ENCODE measurements at regions not wholly inside any gene's neighbourhood (a gene's known extent, or its start where the extent isn't known, plus 50 kb on each side); places are given as distances from the start of the nearest gene placed in this dataset.

DNA sequence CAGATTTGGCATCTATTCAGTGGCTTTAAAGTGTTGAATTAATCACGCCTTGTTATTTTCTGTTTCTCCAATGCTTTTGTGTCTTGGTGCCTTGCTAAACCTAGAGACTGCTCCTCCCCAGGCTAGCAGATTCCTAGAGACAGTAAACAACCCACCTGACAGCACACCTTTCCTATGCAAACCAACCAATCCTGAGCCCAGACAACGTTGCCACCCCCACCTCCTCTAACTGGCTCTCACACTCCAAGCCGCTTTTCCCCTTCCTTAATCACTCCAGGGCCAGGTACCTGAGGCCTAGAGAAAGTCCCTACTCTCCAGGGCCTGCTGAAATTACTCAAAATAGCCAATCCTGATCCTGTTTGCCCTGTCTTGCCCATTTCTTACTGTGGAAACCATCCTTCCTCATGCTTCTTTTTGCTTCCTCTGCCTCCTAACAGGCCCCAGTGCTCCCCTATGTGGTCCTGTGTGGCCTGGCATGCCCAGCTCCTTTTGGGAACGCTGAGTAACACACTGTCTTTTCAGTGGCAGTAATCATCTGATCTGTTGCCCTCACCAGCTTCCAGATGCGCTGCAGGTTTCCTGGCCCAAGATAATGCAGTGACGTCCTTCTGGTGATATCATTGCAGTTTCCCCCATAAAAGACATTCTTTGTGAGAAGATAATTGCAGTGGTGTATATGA, 53.4 kb downstream of the GAS1 start:
- no peak for DNase-seq

DNA sequence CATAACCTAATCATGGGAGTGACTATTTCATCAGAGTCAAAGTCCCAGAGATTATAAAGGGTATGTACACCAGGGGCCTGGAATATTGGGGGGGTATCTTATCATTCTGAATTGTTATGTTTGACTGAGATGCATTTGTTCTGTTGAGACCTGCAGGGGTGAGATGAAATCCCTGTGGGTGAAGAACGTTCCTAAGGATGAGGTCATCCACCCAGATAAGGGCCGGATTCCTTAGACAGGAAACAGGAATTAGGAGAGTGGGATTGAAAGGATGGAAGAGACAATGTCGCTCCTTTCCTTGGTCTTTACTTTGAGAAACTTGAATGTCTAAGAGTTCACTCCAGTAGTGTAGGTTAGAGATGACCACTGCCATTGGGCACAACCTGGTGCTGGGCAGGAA, 54.7 kb downstream of the GAS1 start:
- no peak for DNase-seq

DNA sequence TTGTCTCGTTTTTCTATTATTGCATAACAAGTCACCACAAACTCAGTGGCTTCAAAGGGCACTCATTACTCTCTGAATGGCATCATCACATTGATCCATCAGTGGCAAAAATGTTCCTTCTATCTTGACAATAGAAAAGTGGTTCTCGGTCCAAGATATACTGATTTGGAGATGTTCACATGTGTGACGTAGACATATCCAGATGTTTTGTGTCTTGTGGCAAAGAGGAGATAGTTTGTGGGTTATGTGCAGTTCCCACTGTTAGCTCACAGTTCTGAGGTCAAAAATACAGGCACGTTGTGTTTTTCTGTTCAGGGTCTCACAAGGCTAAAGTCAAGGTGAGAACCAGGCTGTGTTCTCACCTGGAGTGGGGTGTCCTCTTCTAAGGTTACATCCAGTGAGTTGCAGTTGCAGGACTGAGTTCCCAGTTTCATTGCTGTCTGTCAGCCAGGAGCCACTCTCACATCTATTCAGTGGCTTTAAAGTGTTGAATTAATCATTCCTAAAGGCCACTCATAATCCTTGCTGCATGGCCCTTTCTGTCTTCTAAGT, 55.3 kb downstream of the GAS1 start:
- DNase-seq = no peak

DNA sequence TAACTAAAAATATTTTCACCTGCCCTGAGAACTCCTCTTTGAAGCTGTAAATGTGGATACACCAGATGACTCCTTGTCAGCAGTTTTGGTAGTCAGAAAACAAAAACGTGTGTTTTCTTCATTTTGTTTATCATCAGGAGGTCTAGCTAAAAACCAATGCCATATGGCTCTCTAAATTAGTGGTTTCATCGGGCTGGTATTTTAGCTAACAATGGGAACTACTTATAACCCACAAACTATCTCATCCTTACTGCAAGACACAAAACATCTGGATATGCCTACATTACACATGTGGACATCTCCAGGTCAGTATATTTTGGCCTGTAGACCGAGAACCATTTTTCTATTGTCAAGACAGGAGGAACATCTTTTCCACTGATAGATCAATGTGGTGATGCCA, 56.2 kb downstream of the GAS1 start:
- no peak for DNase-seq

DNA sequence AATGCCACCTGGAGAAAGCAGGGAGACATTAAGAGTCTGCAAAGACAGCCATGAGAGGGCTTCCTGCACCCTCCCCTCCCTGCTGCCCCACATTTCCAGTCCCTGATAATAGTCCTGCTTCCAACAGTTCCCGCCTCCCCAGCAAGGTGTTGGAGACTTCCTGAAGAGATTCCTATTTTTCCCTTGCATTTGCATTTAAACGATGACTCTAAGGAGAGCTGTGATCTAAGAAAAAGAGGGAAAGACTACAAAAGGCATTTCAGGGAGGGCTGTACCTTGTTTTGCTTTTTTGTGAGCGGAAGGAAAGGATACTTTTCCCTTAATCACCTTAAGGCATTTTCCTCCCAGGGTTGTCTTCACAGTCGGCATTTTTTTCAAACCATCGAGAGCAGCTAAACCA, 62.1 kb downstream of the GAS1 start:
- no peak for DNase-seq

DNA sequence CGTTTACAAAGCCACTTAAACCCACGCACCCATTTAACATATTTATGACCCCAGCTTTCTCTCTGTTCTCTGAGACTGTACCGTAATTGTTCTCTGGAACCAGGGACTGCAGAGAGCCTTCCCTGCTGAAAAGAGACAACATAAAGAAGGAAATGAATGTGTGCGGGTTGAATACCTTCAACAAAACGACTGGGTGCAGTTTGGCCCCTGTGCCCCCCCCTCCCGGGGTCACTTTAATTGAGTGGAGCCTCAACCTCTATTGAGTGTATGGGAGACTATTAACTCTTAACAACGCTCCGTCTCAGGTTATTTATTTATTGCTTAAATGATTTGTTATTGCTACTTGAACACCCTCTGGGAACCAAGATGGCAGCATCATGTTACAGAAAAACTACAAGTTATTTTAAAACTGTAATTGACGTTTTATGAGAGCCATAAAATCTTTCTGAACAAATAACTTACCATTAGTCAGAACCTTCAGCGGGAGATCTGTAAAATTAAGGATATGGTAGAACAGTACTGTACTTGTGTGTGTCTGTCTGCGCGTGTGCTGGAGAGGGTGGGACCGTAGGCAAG, 70.6 kb downstream of the GAS1 start:
- DNase-seq = no peak

DNA sequence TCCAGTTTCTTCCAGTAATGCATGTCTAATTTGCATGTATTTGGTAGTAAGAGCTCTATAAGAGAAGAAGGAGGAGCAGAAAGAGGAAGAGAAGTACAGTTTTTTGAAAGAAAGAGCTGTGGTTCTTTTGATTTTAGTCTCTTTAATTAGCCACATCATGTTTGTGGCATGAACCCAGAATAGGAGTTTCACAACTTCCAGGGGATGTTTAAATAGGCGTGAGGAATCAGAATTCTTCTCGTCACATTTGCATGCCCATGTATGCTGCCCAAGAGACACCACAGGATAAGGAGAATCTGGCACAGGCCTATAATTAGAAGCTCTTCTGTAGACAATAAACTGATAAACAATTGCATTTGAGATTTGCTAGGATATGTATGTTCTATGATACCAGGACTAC, 78.7 kb downstream of the GAS1 start:
- no peak for DNase-seq

DNA sequence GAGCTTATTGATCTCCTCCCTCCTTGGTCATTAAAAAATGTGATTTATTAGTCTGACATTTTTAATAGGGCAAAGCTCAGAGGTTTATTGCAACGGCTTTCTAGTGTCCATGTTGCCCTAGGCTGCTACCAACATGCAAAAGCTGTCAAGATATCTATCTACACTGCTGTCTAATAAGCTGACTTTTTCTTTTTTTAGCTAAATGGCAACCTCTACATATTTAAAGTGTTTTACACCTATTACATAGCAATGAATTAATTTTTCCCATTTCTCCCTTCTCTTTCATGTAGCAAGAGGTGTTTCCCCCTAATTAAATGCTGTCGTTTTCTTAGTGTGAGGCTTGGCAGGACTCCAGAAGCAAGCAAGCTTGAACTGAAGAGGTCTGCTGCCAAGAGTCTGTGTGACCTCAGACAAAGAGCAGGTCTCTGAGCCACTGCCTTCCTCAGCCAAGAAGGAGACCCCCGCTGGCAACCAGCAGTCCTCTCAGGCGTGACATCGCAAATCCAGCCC, 79.4 kb downstream of the GAS1 start:
- DNase-seq = no peak

DNA sequence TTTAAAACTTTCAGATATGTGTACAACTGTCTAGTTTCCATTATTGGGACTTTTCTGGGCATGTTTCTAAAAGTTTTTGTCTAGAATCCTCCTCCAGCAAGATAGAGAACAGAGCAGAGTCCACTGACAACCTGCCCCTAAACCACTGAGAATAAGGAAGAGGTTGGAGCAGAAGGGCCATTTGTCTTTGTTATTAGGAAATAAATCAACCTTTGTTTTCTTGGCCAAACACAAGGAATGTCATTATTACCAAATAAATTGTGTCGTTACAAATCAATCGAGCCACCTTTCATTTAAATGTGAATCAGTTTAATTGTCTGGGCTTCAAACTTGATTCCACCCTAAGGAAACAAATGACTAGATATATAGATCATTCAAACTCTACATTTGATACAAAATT, 81.4 kb downstream of the GAS1 start:
- no peak for DNase-seq

DNA sequence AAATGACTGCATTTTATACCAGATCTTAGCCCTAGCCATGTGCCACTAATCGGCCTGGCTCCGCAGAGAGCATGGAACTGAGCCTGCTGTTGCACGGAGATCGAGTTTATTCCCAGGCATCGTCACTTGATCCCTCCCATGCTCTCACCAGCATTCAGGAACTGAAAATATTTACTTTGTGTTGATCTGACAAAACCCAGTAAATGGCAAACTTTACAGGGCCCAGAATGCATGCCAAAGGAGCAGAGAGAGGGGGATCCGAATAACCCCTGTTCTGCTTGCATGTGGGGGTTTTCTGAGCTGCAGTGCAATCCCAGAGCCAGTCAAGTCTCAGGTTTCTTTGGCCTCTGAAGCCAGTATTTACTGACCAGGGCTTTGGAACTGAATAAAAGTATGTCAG, 87.3 kb downstream of the GAS1 start:
- DNase-seq = peak; percentile 50

DNA sequence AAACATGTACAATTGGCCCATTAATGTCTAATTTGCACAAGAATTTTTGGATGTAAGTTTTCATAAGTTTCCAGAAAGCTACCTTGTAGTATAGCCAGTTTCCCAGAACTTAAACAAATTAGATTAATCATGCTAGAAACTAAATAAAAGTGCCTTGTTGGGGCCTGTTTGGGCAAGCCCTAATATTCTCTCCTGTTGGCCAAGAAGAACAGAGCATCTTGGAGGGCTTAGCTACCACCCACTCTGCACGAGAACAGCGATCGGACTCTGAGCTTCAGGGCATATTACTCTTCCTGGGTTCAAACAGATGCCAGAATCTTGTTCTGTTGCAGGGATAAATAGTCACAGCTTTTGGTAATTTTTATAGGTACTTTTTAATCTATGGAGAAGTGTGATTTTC, 88.2 kb downstream of the GAS1 start:
- DNase-seq = no peak

DNA sequence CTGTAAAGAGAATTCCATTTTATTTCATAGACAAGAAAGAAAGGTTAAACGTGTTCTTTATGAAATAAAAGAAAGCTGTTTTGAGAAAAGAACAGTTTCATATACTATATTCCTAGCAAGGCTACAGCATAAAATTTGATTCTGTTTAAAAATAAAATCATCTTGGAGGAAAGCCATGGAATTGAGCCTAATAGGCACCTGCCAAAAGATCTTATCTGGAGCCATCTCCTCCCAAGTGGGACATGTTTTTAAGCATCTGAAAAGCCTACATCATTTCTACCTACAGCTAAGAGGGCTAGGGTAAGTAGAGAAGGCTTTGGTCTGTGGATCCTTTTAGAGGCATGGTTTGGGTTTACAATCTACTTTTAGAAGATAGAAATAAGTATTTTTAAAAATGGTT, 89.3 kb downstream of the GAS1 start:
- DNase-seq = no peak

DNA sequence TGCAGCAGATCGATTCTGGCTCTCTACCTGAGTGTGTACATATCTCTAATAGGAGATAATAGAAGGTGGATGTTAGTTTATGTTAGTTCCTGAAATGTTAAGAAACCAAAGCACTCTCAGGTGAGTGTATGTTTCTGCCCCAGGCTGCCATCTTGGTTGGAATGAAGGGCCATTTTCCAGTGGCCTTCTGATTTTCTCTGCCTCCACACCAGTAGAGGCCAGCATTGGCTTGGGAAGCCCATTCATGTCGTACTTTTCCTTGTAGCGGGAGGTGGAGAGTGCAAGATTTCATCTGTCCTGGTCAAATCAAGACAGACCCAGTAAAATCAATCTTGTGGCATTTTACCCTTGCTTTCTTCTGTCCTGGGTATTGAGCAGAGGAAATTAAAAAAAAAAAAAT, 91.0 kb downstream of the GAS1 start:
- no peak for DNase-seq

DNA sequence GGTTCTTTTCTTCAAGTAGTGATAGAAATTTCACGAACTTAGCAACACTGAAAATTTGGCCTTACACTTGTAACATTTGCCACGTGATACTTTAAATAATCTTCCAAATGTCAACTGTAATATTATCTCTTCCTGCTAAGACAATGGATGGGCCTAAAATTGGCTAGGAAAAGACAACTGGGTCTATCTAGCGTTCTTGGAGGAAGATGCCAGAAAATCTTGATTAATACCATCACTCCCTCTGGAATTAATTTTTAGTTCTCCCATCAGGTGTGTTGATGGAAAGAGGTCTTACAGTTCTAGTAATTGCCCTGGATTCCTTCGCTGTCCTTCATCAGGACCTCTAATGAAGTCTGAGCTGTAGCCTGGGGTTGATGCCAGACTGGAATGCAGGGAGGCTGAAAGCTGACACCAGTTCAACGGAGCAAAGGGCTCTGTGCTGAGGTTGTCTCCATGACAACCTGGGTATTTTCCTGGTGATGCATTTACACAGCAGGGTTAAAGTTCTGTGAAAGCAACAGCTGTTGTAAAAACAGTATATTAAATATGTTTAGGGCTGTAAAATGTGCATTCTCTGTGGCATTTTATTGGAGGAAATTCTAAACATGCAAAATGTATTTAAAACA, 92.3 kb downstream of the GAS1 start:
- peak; percentile 84 for DNase-seq

DNA sequence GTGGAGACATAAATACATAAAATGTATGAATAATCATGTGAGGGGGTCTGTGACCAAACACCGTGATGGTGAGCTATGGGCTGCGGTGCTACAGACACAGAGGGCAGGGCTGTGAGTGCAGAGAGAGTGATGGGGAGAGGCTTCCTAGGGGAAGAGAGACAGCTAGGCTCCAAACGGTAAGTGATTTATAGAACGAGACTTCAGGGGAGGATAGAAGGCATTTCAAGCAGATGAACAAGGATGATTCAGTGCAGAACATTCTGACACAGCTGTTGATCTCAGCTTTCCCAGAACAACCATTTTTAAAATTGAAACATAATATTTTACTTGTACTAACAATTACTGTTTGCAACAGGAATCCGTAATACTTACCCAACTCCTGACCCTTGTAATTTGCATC, 100.7 kb downstream of the GAS1 start:
- DNase-seq = no peak

DNA sequence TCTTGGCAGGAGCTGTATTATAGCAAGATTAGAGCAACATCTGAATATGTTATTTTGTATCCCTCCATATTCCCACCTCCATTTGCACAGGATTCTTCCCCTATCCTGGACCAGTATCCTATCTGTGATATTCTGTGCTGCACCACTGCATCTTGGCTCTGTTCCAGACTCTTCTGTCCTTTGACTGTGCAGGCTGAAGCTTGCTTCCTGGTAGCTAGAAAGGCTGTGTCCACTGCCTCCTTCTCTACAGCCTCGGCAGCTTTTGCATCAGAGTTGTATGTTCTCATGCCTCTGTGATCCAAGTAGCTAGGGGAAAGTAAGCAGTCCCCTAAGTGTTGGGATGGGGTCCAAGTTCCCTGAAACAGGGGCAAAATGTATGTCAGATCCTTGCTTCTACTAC, 104.1 kb downstream of the GAS1 start:
- no peak for DNase-seq

DNA sequence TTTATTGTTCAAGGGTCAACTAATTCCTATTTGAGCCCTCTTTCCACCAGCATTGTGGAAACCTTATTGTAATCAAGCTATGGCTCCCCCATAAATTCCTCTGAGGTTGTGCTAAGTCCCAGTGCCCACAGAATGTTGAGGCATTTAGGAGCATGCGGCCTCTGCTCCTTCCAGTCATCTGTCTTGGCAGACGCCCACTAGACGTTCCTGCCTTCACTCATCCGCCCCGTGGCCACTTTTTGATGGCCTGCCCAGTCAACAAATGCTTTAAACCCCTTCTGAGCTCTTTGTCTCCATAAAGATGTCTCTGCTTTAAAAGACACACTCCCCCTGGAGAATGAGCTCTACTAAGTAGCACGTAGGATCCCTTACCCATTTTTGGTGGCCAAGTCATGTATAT, 104.7 kb downstream of the GAS1 start:
- DNase-seq = no peak

DNA sequence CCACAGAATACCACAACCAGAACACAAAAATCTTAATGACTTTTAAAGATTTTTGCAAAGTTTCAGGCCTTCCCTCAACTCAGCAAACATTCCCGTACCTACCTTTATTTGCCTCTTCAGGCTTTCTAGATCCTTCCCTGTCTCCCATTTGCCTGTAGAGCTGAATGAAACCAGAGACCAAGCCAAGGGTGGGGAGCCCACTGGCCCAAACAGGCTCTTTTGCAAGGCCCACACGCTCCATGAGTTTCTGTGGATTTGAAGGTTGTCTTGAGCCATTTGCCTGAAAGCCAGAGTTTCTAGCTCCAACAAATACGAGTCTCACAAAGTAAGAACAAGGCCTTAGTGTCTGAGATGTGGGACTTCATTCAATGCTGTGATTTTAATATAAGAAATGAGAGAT, 107.8 kb downstream of the GAS1 start:
- DNase-seq = no peak

DNA sequence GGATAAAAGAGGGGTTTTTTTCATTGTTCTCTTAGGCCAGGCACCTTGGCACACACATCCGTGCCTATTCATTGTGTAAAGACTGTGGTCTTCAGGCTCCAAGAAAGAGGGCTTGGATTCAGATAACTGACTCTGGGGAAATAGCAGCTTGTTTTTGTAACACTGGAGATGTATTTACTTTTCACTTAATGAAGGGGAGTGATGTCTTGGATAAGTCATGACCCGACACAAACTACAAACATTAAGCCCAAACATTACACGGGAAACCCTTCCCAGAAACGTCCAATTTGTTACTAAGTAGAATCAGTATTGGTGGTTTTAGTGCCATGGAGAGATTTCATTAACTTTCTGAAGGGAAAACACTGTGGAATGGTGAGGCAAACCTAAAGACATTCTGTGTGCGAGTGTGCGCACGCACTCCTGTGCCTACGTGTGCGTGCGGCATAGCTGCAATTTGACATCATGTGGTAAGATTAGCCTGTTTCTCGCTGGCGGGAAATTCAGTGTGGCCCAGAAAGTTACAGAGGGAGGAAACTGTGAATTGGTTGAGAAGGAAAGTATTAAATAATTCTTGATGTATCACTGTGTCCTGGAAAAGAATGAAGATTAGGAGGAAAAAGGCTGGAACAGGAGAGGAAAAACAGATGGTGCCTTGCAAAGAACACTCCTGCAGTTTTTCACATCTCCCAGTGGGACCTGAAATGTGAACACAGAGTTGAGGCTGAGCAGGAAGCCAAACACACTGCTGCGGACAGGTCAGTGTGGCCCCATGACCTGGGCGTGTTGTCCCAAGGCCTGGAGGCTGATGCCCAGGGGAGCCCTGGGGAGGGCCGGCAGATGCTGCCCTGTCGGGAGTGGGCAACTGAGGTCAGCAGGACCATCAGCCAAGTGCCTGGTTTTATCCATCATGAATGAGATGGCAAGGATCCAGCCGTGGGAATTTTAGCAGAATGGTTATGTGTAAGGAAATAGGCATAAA, 108.5 kb downstream of the GAS1 start:
- DNase-seq = no peak

DNA sequence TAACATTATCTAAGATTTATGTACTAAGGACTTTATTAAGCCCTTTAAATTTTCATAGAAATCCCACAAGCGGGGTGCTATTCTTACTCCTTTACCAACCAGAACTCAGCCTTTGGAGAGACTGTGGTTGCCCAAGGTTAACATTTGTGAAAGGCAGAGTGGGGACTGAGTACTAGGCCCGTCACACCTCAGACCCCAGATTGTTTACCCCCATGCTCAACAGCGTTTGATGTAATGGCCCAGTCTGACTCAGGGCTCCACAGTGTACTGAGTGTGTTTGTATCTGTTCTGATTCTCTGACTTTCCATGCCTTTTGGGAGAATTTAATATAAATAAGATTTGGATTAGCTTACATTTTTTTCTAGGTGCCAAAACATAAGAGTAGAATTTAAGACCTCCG, 110.0 kb downstream of the GAS1 start:
- DNase-seq = no peak

DNA sequence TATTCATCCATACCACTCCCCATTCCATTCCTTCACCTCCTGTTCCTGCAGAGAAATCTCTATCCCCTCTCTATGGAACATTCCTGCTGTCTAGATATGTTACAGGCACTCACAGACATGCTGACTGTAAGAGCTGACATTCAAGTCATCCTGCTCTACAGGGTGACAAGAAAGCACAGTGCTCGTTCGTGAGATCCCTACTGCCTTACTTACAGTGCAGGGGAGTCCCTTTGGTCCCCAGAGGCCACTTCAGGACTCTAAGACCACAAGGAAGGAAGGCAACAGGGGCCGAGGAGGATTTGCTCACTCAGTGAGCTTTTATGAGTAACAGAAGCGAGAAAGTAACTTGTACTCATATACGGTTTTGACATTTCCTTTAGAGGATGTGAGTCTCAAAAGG, 110.5 kb downstream of the GAS1 start:
- no peak for DNase-seq

DNA sequence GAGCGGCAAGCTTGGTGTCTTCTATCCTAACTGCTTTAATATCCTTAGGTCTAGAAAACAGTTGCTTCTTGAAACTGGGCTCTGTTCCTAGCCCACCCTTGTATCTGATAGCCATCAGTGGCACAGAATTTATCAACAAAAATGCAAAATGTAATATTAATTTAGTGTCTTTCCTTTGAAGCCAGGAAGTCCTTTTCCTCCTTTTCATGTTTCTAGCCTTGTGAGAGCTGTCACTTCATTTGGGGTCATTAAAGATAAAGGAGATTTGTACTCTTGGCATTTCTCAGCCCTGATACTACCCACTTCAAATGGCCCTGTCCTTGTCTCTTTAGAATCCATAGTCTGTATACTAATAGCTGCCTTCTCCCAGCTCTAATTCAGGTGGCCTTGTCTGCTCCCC, 111.0 kb downstream of the GAS1 start:
- no peak for DNase-seq

DNA sequence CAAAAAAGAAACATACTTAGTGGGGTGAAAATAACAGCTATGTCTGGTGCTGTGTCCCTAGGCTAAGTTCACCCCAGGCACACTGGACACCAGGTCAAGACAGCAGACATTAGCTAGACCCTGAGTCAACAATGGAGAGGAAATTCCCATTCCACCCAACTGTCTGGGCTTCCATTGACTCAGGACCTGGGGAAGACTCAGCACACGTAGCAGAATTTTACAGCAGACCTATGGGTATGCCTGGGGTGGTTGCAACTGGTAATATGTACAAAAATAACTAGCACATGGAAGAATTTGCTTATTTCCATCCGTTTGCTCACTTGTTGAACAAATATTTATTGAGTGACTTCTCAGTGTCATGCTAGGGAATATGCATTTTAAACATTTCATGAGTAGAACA, 117.0 kb downstream of the GAS1 start:
- DNase-seq = no peak
